ENCODE measurements at regions not wholly inside any gene's neighbourhood (a gene's known extent, or its start where the extent isn't known, plus 50 kb on each side); places are given as distances from the start of the nearest gene placed in this dataset.

- no peak overlapping the region for H3K4me3 ChIP-seq (replicated peaks; ENCODE audit: low read depth, low read length)
- peak; percentile 11 for DNase-seq (ENCODE audit: low read depth)
- no peak for TF ChIP-seq CTCF (IDR thresholded peaks at IDR 0.05; ENCODE audit: low read length, missing control alignments)
Observed at GRCh38 chr1:193533853-193534252, 347.4 kb upstream of the B3GALT2 start.

- no peak overlapping the region for H3K4me3 ChIP-seq (replicated peaks; ENCODE audit: low read depth, low read length)
- DNase-seq (ENCODE audit: low read depth): no peak
- no peak for TF ChIP-seq CTCF (IDR thresholded peaks at IDR 0.05; ENCODE audit: low read length, missing control alignments)
Observed at GRCh38 chr1:193525917-193526710, 339.7 kb upstream of the B3GALT2 start.

GRCh38 chr1:193525411-193525810 lies 339.0 kb upstream of the B3GALT2 start:
- H3K4me3 ChIP-seq (replicated peaks; ENCODE audit: low read depth, low read length): no peak overlapping the region
- no peak for TF ChIP-seq CTCF (IDR thresholded peaks at IDR 0.05; ENCODE audit: low read length, missing control alignments)
- DNase-seq (ENCODE audit: low read depth): no peak

- no peak for DNase-seq (ENCODE audit: low read depth)
- TF ChIP-seq CTCF (IDR thresholded peaks at IDR 0.05; ENCODE audit: low read length, missing control alignments): no peak
- H3K4me3 ChIP-seq (replicated peaks; ENCODE audit: low read depth, low read length): no peak overlapping the region
Observed at GRCh38 chr1:193524616-193525015, 338.2 kb upstream of the B3GALT2 start.

GRCh38 chr1:193524021-193524420 lies 337.6 kb upstream of the B3GALT2 start:
- no peak overlapping the region for H3K4me3 ChIP-seq (replicated peaks; ENCODE audit: low read depth, low read length)
- TF ChIP-seq CTCF (IDR thresholded peaks at IDR 0.05; ENCODE audit: low read length, missing control alignments): no peak
- DNase-seq (ENCODE audit: low read depth): no peak

GRCh38 chr1:193520472-193520871 lies 334.1 kb upstream of the B3GALT2 start:
- TF ChIP-seq CTCF (IDR thresholded peaks at IDR 0.05; ENCODE audit: low read length, missing control alignments): no peak
- DNase-seq (ENCODE audit: low read depth): no peak

GRCh38 chr1:193519922-193520321 lies 333.5 kb upstream of the B3GALT2 start:
- DNase-seq (ENCODE audit: low read depth): no peak
- no peak for TF ChIP-seq CTCF (IDR thresholded peaks at IDR 0.05; ENCODE audit: low read length, missing control alignments)
- H3K4me3 ChIP-seq (replicated peaks; ENCODE audit: low read depth, low read length): no peak overlapping the region

More at GRCh38 chr1:193520472-193520871, 334.1 kb upstream of the B3GALT2 start:
- no peak overlapping the region for H3K4me3 ChIP-seq (replicated peaks; ENCODE audit: low read depth, low read length)
